Erythroblast (primary cell): ENCODE measurements at regions not wholly inside any gene's neighbourhood (a gene's known extent, or its start where the extent isn't known, plus 50 kb on each side); places are given as distances from the start of the nearest gene placed in this dataset.

Experiments
- GATA1 ChIP-seq: IDR thresholded peaks from 2 replicates; pipeline ENCODE4 v1.6.1; 2011; ENCODE audit warnings: low read depth, mild to moderate bottlenecking, control low read depth, low read length, moderate library complexity
- POLR2A ChIP-seq: IDR thresholded peaks from 2 replicates; pipeline ENCODE4 v1.6.1; 2011; ENCODE audit warnings: mild to moderate bottlenecking, low read length

- TF ChIP-seq POLR2A = no peak
- no peak for TF ChIP-seq GATA1
Measured at GRCh38 chr4:20412072-20412471, 160.4 kb downstream of the SLIT2 start.
